ENCODE measurements at regions not wholly inside any gene's neighbourhood (a gene's known extent, or its start where the extent isn't known, plus 50 kb on each side); places are given as distances from the start of the nearest gene placed in this dataset.
"Not testable (repeated sequence)": the region's sequence is repeated elsewhere in the genome, so short reads cannot be mapped to it uniquely, and the experiment has no call there.

- no peak for DNase-seq (ENCODE audit: low spot score)
These were observed 167.9 kb downstream of the NRN1 start for GRCh38 chr6:5838656-5839396.

GRCh38 chr6:5837323-5837722 lies 169.4 kb downstream of the NRN1 start:
- DNase-seq (ENCODE audit: low spot score) = no peak

- not testable (repeated sequence) for DNase-seq (ENCODE audit: low spot score)
These were observed 170.1 kb downstream of the NRN1 start for GRCh38 chr6:5836597-5836996.

GRCh38 chr6:5833120-5833519 lies 173.6 kb downstream of the NRN1 start:
- DNase-seq (ENCODE audit: low spot score) = no peak

GRCh38 chr6:5832668-5833067 lies 174.1 kb downstream of the NRN1 start:
- no peak for DNase-seq (ENCODE audit: low spot score)

GRCh38 chr6:5831219-5831862 lies 175.4 kb downstream of the NRN1 start:
- DNase-seq (ENCODE audit: low spot score) = not testable (repeated sequence)

- no peak for DNase-seq (ENCODE audit: low spot score)
These were observed 178.4 kb downstream of the NRN1 start for GRCh38 chr6:5828296-5828695.

GRCh38 chr6:5827056-5827904 lies 179.4 kb downstream of the NRN1 start:
- no peak for DNase-seq (ENCODE audit: low spot score)

GRCh38 chr6:5824382-5824983 lies 182.2 kb downstream of the NRN1 start:
- not testable (repeated sequence) for DNase-seq (ENCODE audit: low spot score)

Measured in NAMALWA (cell line).